Kidney (tissue), 13 donors: ENCODE measurements at regions not wholly inside any gene's neighbourhood (a gene's known extent, or its start where the extent isn't known, plus 50 kb on each side); places are given as distances from the start of the nearest gene placed in this dataset.

Experiments used
- DNase-seq, 5 donors: peaks; one replicate each; pipeline ENCODE4 v3.0.0-alpha.2; 2013 to 2020
- FAIRE-seq: peaks from 2 replicates; lab custom pipeline; 2012; peaks lifted over from hg19 to GRCh38; lab: Jason Lieb, UNC
- H3K27ac ChIP-seq, 2 donors: one replicate each; pipeline ENCODE4 v1.7.0; 2013; ENCODE audit warnings: low read depth in 2 of 2, low read length in 2 of 2, inconsistent platforms in 1 of 2
- H3K27me3 ChIP-seq: one replicate; pipeline ENCODE4 v1.7.1; 2013; ENCODE audit warnings: low read length, inconsistent platforms; ENCODE audit not compliant: control insufficient read depth, insufficient read depth
- H3K36me3 ChIP-seq, 3 donors: one replicate each; pipeline versions ENCODE4 v1.7.0 to v1.7.1; 2013; ENCODE audit warnings: low read length in 3 of 3, control low read depth in 1 of 3, inconsistent platforms in 1 of 3; ENCODE audit not compliant: insufficient read depth in 3 of 3, control insufficient read depth in 2 of 3
- H3K4me1 ChIP-seq, 3 donors: one replicate each; pipeline versions ENCODE4 v1.7.0 to v1.7.1; 2013; ENCODE audit warnings: low read length in 3 of 3, inconsistent platforms in 1 of 3, low read depth in 1 of 3; ENCODE audit not compliant: control insufficient read depth in 2 of 3, insufficient read depth in 2 of 3
- H3K4me3 ChIP-seq, 3 donors: one replicate each; pipeline versions ENCODE4 v1.7.0 to v1.8.1; 2013; ENCODE audit warnings: low read length in 3 of 3, control low read depth in 1 of 3, inconsistent platforms in 1 of 3
- H3K9ac ChIP-seq, 3 donors: one replicate each; pipeline versions ENCODE4 v1.7.0 to v1.7.1; 2013; ENCODE audit warnings: low read length in 3 of 3, control low read depth in 1 of 3, inconsistent platforms in 1 of 3
- H3K9me3 ChIP-seq, 3 donors: one replicate each; pipeline versions ENCODE4 v1.7.0 to v1.7.1; 2013; ENCODE audit warnings: low read length in 3 of 3, control low read depth in 1 of 3, inconsistent platforms in 1 of 3; ENCODE audit not compliant: control insufficient read depth in 2 of 3, insufficient read depth in 1 of 3
- intact Hi-C: fragments of 100-400 bp; cut with DNase I; formaldehyde crosslinking; loops from one replicate; pipeline ENCODE4 v1.11.1; 2022
- TF ChIP-seq, protein P1 (sequence below): IDR thresholded peaks from 3 replicates; pipeline ENCODE4 v1.5.1; 2012; ENCODE audit warnings: mild to moderate bottlenecking, moderate library complexity, borderline replicate concordance; ENCODE audit not compliant: insufficient read depth; ENCODE audit errors: extremely low read depth
- donor health status: control.
- donor health status: control.
- donor health status: control.
- donor health status: control.
- donor health status: control.
- donor health status: DM: yes; HTN: yes; CAD: no.
- donor health status: Normal renal cell carcinoma (clear cell type).

DNA sequence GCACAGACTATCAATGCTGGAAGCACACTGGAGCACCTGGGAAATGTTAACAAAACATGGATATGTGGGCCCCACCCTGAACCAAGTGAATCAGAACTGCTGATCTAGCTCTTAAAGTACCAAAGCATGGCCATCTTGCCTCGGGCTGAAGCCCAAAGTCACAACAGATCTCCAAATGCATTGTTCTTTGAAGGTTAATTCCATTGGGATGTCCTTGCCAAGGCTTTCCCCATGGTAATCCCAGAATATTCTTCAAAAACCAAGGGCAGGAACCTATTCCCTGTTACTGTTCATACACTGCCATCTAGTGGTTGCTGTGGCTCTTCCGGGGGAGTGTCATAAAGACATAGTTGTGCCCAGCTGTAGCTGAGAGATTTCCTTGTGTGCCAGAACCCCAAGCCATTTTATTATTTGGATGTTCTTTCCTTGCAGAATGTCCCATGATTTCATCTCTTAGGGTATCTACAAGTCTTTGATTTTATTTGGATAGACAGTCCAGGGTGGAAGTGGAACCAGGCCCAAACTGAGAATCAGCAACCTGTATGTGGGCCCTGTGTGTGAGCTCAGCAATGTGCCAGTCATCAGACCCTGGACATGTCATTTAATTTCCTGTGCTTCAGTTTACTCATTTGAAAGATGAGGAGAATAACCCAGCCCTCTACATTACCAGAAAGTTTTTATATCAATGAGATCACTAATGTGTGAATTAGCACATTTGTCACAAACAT is 290.0 kb downstream of the ACTL7B start:
- H3K36me3 ChIP-seq, result no peaks in the 10 kb centered on the region
- no peak overlapping the region for H3K27ac ChIP-seq
- DNase-seq (peak in 4 of 5 donors; percentile 59 to 95 (median 75)), FAIRE-seq (peak; percentile 23)
- no peak overlapping the region for H3K9ac ChIP-seq
- intact Hi-C loops, result loop anchor here (5.0 kb wide), 1 partner anchor 1099 kb away; no protein-coding TSS in a partner anchor
- H3K4me3 ChIP-seq, result no peak overlapping the region
- TF ChIP-seq, protein P1, sequence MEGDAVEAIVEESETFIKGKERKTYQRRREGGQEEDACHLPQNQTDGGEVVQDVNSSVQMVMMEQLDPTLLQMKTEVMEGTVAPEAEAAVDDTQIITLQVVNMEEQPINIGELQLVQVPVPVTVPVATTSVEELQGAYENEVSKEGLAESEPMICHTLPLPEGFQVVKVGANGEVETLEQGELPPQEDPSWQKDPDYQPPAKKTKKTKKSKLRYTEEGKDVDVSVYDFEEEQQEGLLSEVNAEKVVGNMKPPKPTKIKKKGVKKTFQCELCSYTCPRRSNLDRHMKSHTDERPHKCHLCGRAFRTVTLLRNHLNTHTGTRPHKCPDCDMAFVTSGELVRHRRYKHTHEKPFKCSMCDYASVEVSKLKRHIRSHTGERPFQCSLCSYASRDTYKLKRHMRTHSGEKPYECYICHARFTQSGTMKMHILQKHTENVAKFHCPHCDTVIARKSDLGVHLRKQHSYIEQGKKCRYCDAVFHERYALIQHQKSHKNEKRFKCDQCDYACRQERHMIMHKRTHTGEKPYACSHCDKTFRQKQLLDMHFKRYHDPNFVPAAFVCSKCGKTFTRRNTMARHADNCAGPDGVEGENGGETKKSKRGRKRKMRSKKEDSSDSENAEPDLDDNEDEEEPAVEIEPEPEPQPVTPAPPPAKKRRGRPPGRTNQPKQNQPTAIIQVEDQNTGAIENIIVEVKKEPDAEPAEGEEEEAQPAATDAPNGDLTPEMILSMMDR, result peak; percentile 86
- H3K27me3 ChIP-seq, result no peaks in the 10 kb centered on the region
- H3K4me1 ChIP-seq, result no peaks in the 10 kb centered on the region
- H3K9me3 ChIP-seq, result no peaks in the 10 kb centered on the region

DNA sequence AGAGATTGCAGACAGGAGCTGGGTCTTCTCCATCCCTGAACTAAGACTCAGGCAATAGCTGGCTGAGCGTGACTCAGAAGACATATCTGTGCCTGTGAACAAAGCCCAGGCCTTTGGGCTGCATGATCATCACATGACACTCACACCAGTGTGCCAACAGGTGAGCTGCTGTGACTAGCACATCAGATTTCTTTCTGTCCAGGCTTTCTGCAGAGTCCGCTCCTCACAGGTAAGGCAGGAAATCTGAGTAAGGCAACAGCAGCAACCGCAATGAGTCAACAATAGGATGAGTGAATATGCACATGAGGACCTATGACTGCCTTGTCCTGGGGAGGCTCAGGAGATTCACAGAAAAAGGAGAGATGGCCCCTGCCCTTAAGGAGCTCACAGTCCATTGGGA is 293.6 kb downstream of the ACTL7B start:
- H3K9me3 ChIP-seq, result no peaks in the 10 kb centered on the region
- FAIRE-seq, result no peak
- intact Hi-C loops, result no loop called here

DNA sequence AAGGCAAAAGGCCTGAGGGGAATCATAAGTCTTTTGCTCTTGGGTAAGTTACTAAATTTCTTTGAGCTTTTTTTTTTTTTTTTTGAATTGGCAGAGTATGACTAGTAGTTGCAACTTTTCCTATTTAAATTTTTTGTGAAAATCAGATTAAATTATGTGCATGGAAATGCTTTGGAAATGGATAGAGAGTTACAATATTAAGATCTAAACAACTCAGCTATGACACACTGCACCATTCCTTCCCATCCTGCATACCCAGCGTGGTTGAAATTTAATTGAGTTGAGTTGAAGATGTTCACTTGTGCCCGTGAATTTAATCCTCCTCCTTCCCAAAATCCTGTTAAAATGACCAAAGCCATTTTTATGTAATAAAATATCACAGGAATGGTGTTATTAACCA is 296.4 kb downstream of the ACTL7B start:
- no peak overlapping the region for H3K9ac ChIP-seq
- no peak overlapping the region for H3K27ac ChIP-seq
- no peaks in the 10 kb centered on the region for H3K4me1 ChIP-seq
- H3K4me3 ChIP-seq, result no peak overlapping the region
- no peaks in the 10 kb centered on the region for H3K27me3 ChIP-seq
- H3K9me3 ChIP-seq, result no peaks in the 10 kb centered on the region
- DNase-seq (no peak), FAIRE-seq (no peak)
- intact Hi-C loops, result no loop called here
- TF ChIP-seq, protein P1, result no peak
- no peaks in the 10 kb centered on the region for H3K36me3 ChIP-seq

More for the DNA sequence above, 293.6 kb downstream of the ACTL7B start:
- Histone ChIP-seq H3K9ac (no peak overlapping the region), H3K4me1 (no peaks in the 10 kb centered on the region), H3K27ac (no peak overlapping the region), H3K4me3 (no peak overlapping the region), H3K27me3 (no peaks in the 10 kb centered on the region), H3K36me3 (no peaks in the 10 kb centered on the region)
- no peak for DNase-seq
- TF ChIP-seq, protein P1, result no peak
